AG04450 (cell line): ENCODE measurements at regions not wholly inside any gene's neighbourhood (a gene's known extent, or its start where the extent isn't known, plus 50 kb on each side); places are given as distances from the start of the nearest gene placed in this dataset.

Experiments used
- CTCF ChIA-PET: fragments of 300-600, 350-600 bp; formaldehyde crosslinking; extraction: SDS; loops from one replicate; lab custom pipeline; 2022; ENCODE audit warnings: antibody characterized with exemption, inconsistent platforms; lab: Charles Lee
- POLR2A ChIA-PET: fragments of 350-600 bp; formaldehyde crosslinking; extraction: SDS; loops from one replicate; lab custom pipeline; 2021; ENCODE audit warnings: antibody characterized with exemption, inconsistent platforms; lab: Yijun Ruan, JAX
- DNase-seq: peaks from one replicate; pipeline ENCODE4 v3.0.0-alpha.2; 2011; ENCODE audit warnings: low read depth, low spot score
- H3K27ac ChIP-seq: one replicate; pipeline ENCODE4 v1.5.1; 2012; ENCODE audit warnings: low read depth, low read length, control low read depth
- H3K27me3 ChIP-seq: one replicate; pipeline ENCODE4 v1.6.0; 2012; ENCODE audit warnings: low read length; ENCODE audit not compliant: control insufficient read depth, insufficient read depth
- H3K4me3 ChIP-seq: 2 replicates; pipeline ENCODE4 v1.5.1; 2011; ENCODE audit warnings: mild to moderate bottlenecking, low read depth, low read length, control low read depth
- H3K9me3 ChIP-seq: 2 replicates; pipeline ENCODE4 v1.5.1; 2012; ENCODE audit warnings: low read length; ENCODE audit not compliant: control insufficient read depth, insufficient read depth
- CTCF ChIP-seq: IDR thresholded peaks from 2 replicates; pipeline ENCODE4 v1.5.1; 2011; ENCODE audit warnings: low read depth, low read length, control low read depth, inconsistent platforms

DNA sequence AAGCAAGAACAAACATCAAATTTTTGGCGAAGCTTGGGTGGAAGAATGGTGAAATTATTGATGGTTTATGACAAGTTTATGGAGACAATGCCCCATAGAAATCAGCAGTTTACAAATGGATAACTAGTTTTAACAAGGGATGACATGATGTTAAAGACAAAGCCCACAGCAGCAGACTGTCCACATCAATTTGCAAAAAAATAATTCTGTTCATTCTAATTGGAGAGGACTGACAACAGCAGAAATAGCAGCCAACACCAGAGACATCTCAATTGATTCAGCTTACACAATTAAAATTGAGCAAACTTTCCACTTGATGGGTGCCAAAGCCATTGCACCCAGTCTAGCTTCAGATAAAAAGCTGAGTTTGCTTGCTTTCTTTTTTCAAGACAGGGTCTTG is 82.7 kb upstream of the STK32A start:
- ChIA-PET CTCF (no interaction called here), POLR2A (no interaction called here)
- no peak overlapping the region for H3K4me3 ChIP-seq
- no peaks in the 10 kb centered on the region for H3K9me3 ChIP-seq
- DNase-seq, result no peak
- no peak for TF ChIP-seq CTCF
- H3K27me3 ChIP-seq, result no peaks in the 10 kb centered on the region
- no peak overlapping the region for H3K27ac ChIP-seq

- no peaks in the 10 kb centered on the region for H3K27me3 ChIP-seq
- ChIA-PET CTCF (interaction anchor here (1.0 to 1.6 kb wide), 2 partner anchors 34 to 56 kb away, joined by 4 to 6 read pairs; no protein-coding TSS in a partner anchor), POLR2A (no interaction called here)
- H3K27ac ChIP-seq, result no peak overlapping the region
- DNase-seq, result no peak
- TF ChIP-seq CTCF, result no peak
- H3K4me3 ChIP-seq, result no peak overlapping the region
- H3K9me3 ChIP-seq, result no peaks in the 10 kb centered on the region
These were observed 80.0 kb upstream of the STK32A start for GRCh38 chr5:147154809-147155208.

DNA sequence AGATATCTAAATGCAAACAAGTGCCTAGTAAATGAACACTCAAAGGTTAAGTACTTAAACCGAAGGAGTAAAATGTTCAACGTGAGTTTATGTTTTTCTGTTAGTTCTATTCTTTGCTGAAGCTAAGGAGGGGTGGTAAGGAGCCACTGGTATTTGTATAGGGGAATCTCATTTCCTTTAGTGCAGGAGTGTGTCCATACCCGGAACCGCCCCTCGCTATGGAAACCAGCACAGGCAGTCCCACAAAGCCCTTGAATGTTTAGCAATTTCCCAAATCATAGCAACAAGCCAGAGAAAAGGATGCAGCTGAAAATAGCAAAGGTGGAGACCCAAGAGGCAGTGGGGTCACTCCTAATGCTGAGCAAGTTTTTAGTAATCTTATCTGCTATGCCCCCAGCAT is 78.8 kb upstream of the STK32A start:
- Histone ChIP-seq H3K27me3 (no peaks in the 10 kb centered on the region), H3K9me3 (no peaks in the 10 kb centered on the region), H3K27ac (no peak overlapping the region), H3K4me3 (no peak overlapping the region)
- TF ChIP-seq CTCF, result no peak
- ChIA-PET POLR2A (no interaction called here), CTCF (interaction anchor here (0.7 kb wide), 1 partner anchor 111 kb away, joined by 6 read pairs; no protein-coding TSS in a partner anchor)
- DNase-seq, result no peak

GRCh38 chr5:147160902-147161700 is 73.7 kb upstream of the STK32A start:
- H3K4me3 ChIP-seq, result no peak overlapping the region
- no peak overlapping the region for H3K27ac ChIP-seq
- no peak for TF ChIP-seq CTCF
- CTCF ChIA-PET, result interaction anchor here (2.1 kb wide), 1 partner anchor 28 kb away, joined by 9 read pairs; no protein-coding TSS in a partner anchor
- no peak for DNase-seq
- POLR2A ChIA-PET, result no interaction called here
- no peaks in the 10 kb centered on the region for H3K9me3 ChIP-seq
- H3K27me3 ChIP-seq, result no peaks in the 10 kb centered on the region

DNA sequence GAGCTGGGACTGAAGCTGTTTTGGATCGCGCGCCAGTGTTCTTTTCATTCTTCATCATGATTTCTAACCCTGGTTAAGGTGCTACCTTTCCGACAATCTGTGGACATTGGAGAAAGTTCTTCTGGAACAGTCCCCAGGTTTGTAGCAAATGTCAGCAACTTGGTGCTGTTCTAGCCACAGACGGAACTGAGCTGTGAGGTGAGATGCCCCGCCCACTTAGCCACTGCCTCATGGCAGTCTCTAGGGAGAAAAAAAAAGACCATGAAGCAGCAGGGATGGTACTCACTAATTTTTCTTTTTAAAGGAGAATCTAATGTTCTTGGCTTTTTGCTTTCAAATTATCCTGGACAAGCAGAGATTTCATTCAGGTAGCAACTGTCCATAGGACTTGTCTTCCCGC is 72.1 kb upstream of the STK32A start:
- Histone ChIP-seq H3K4me3 (no peak overlapping the region), H3K9me3 (no peaks in the 10 kb centered on the region), H3K27me3 (no peaks in the 10 kb centered on the region), H3K27ac (no peak overlapping the region)
- DNase-seq, result no peak
- no peak for TF ChIP-seq CTCF
- CTCF ChIA-PET, result interaction anchor here (0.8 to 2.1 kb wide), 2 partner anchors 26 to 416 kb away, joined by 3 to 9 read pairs; no protein-coding TSS in a partner anchor
- POLR2A ChIA-PET, result no interaction called here
